Activated naive CD8-positive, alpha-beta T cell treated with anti-CD3 and anti-CD28 coated beads for 36 hours (primary cell): ENCODE measurements at regions not wholly inside any gene's neighbourhood (a gene's known extent, or its start where the extent isn't known, plus 50 kb on each side); places are given as distances from the start of the nearest gene placed in this dataset.
"Not testable (repeated sequence)": the region's sequence is repeated elsewhere in the genome, so short reads cannot be mapped to it uniquely, and the experiment has no call there.

Source experiments
- DNase-seq: peaks from one replicate; pipeline ENCODE4 v3.0.0; 2021
- H3K27ac Mint-ChIP-seq: one replicate; pipeline ENCODE4 v1.8.0; 2022; ENCODE audit warnings: mild to moderate bottlenecking, moderate library complexity, mixed read lengths
- H3K27me3 Mint-ChIP-seq: one replicate; pipeline ENCODE4 v1.8.0; 2022; ENCODE audit warnings: mild to moderate bottlenecking, mixed read lengths
- H3K36me3 Mint-ChIP-seq: one replicate; pipeline ENCODE4 v1.8.0; 2021; ENCODE audit warnings: mild to moderate bottlenecking, mixed read lengths
- H3K4me1 Mint-ChIP-seq: one replicate; pipeline ENCODE4 v1.8.0; 2021; ENCODE audit warnings: mixed read lengths
- H3K4me3 Mint-ChIP-seq: one replicate; pipeline ENCODE4 v1.8.0; 2022; ENCODE audit warnings: mild to moderate bottlenecking, moderate library complexity, mixed read lengths
- H3K9me3 Mint-ChIP-seq: one replicate; pipeline ENCODE4 v1.8.0; 2022; ENCODE audit warnings: mixed read lengths

GRCh38 chr15:98280284-98280975, 319.9 kb downstream of the ARRDC4 start:
- peaks cover 21% of the 10 kb centered on the region for H3K27me3 Mint-ChIP-seq

GRCh38 chr15:98281130-98281529, 320.6 kb downstream of the ARRDC4 start:
- Mint-ChIP-seq H3K9me3 (no peaks in the 10 kb centered on the region), H3K27ac (no peak overlapping the region), H3K36me3 (no peaks in the 10 kb centered on the region), H3K4me1 (peaks cover 2% of the 10 kb centered on the region), H3K27me3 (peaks cover 28% of the 10 kb centered on the region), H3K4me3 (no peak overlapping the region)
- no peak for DNase-seq

More at GRCh38 chr15:98280284-98280975, 319.9 kb downstream of the ARRDC4 start:
- H3K36me3 Mint-ChIP-seq, result no peaks in the 10 kb centered on the region
- peaks cover 2% of the 10 kb centered on the region for H3K4me1 Mint-ChIP-seq
- no peaks in the 10 kb centered on the region for H3K9me3 Mint-ChIP-seq
- no peak for DNase-seq
- H3K4me3 Mint-ChIP-seq, result no peak overlapping the region
- H3K27ac Mint-ChIP-seq, result no peak overlapping the region

GRCh38 chr15:98282656-98283332, 322.3 kb downstream of the ARRDC4 start:
- no peaks in the 10 kb centered on the region for H3K36me3 Mint-ChIP-seq
- H3K27me3 Mint-ChIP-seq, result peaks cover 41% of the 10 kb centered on the region
- no peaks in the 10 kb centered on the region for H3K9me3 Mint-ChIP-seq
- H3K27ac Mint-ChIP-seq, result no peak overlapping the region
- H3K4me1 Mint-ChIP-seq, result peaks cover 2% of the 10 kb centered on the region
- DNase-seq, result no peak
- H3K4me3 Mint-ChIP-seq, result no peak overlapping the region

GRCh38 chr15:98286200-98286599, 325.7 kb downstream of the ARRDC4 start:
- Mint-ChIP-seq H3K27ac (no peak overlapping the region), H3K36me3 (no peaks in the 10 kb centered on the region), H3K4me3 (no peak overlapping the region), H3K27me3 (peaks cover 53% of the 10 kb centered on the region), H3K4me1 (no peaks in the 10 kb centered on the region), H3K9me3 (no peaks in the 10 kb centered on the region)
- no peak for DNase-seq

- no peak for DNase-seq
- no peak overlapping the region for H3K4me3 Mint-ChIP-seq
- H3K4me1 Mint-ChIP-seq, result no peaks in the 10 kb centered on the region
- peaks cover 59% of the 10 kb centered on the region for H3K27me3 Mint-ChIP-seq
- no peaks in the 10 kb centered on the region for H3K9me3 Mint-ChIP-seq
- no peaks in the 10 kb centered on the region for H3K36me3 Mint-ChIP-seq
- no peak overlapping the region for H3K27ac Mint-ChIP-seq
Measured at GRCh38 chr15:98286831-98287230, 326.3 kb downstream of the ARRDC4 start.

GRCh38 chr15:98288091-98288590, 327.6 kb downstream of the ARRDC4 start:
- H3K27ac Mint-ChIP-seq, result no peak overlapping the region
- no peak overlapping the region for H3K4me3 Mint-ChIP-seq
- no peaks in the 10 kb centered on the region for H3K36me3 Mint-ChIP-seq
- DNase-seq, result no peak
- H3K27me3 Mint-ChIP-seq, result peaks cover 67% of the 10 kb centered on the region
- H3K4me1 Mint-ChIP-seq, result no peaks in the 10 kb centered on the region
- no peaks in the 10 kb centered on the region for H3K9me3 Mint-ChIP-seq

- H3K27ac Mint-ChIP-seq, result no peak overlapping the region
- H3K9me3 Mint-ChIP-seq, result no peaks in the 10 kb centered on the region
- no peaks in the 10 kb centered on the region for H3K4me1 Mint-ChIP-seq
- H3K4me3 Mint-ChIP-seq, result no peak overlapping the region
- H3K36me3 Mint-ChIP-seq, result no peaks in the 10 kb centered on the region
- H3K27me3 Mint-ChIP-seq, result peaks cover 73% of the 10 kb centered on the region
- DNase-seq, result no peak
Measured at GRCh38 chr15:98289747-98290146, 329.2 kb downstream of the ARRDC4 start.

- Mint-ChIP-seq H3K36me3 (no peaks in the 10 kb centered on the region), H3K9me3 (no peaks in the 10 kb centered on the region), H3K4me1 (no peaks in the 10 kb centered on the region), H3K4me3 (no peak overlapping the region), H3K27ac (no peak overlapping the region), H3K27me3 (peaks cover 54% of the 10 kb centered on the region)
- peak; percentile 41 for DNase-seq
Measured at GRCh38 chr15:98292442-98293240, 332.1 kb downstream of the ARRDC4 start.

GRCh38 chr15:98294126-98294525, 333.6 kb downstream of the ARRDC4 start:
- H3K4me3 Mint-ChIP-seq, result no peak overlapping the region
- no peaks in the 10 kb centered on the region for H3K9me3 Mint-ChIP-seq
- peaks cover 51% of the 10 kb centered on the region for H3K27me3 Mint-ChIP-seq
- H3K36me3 Mint-ChIP-seq, result no peaks in the 10 kb centered on the region
- no peak for DNase-seq
- H3K4me1 Mint-ChIP-seq, result no peaks in the 10 kb centered on the region
- H3K27ac Mint-ChIP-seq, result no peak overlapping the region

GRCh38 chr15:98295101-98295759, 334.7 kb downstream of the ARRDC4 start:
- not testable (repeated sequence) for H3K9me3 Mint-ChIP-seq, H3K4me1 Mint-ChIP-seq, DNase-seq, H3K4me3 Mint-ChIP-seq, H3K36me3 Mint-ChIP-seq, H3K27ac Mint-ChIP-seq
- H3K27me3 Mint-ChIP-seq, result peaks cover 50% of the 10 kb centered on the region

GRCh38 chr15:98296653-98297052, 336.1 kb downstream of the ARRDC4 start:
- Mint-ChIP-seq H3K36me3 (no peaks in the 10 kb centered on the region), H3K27me3 (peaks cover 47% of the 10 kb centered on the region), H3K9me3 (no peaks in the 10 kb centered on the region), H3K4me1 (no peaks in the 10 kb centered on the region), H3K27ac (no peak overlapping the region), H3K4me3 (no peak overlapping the region)
- no peak for DNase-seq

- Mint-ChIP-seq H3K9me3 (peaks cover 3% of the 10 kb centered on the region), H3K4me1 (no peaks in the 10 kb centered on the region), H3K36me3 (no peaks in the 10 kb centered on the region), H3K27me3 (peaks cover 50% of the 10 kb centered on the region), H3K4me3 (no peak overlapping the region), H3K27ac (no peak overlapping the region)
- no peak for DNase-seq
Measured at GRCh38 chr15:98304371-98304770, 343.9 kb downstream of the ARRDC4 start.

GRCh38 chr15:98308117-98308516, 340.2 kb upstream of the IGF1R start:
- Mint-ChIP-seq H3K27me3 (peaks cover 46% of the 10 kb centered on the region), H3K4me1 (no peaks in the 10 kb centered on the region), H3K9me3 (peaks cover 3% of the 10 kb centered on the region), H3K36me3 (no peaks in the 10 kb centered on the region), H3K4me3 (no peak overlapping the region), H3K27ac (no peak overlapping the region)
- no peak for DNase-seq

GRCh38 chr15:98311566-98312188, 336.7 kb upstream of the IGF1R start:
- Mint-ChIP-seq H3K9me3 (no peaks in the 10 kb centered on the region), H3K4me1 (no peaks in the 10 kb centered on the region), H3K4me3 (no peak overlapping the region), H3K27ac (no peak overlapping the region), H3K27me3 (peaks cover 40% of the 10 kb centered on the region), H3K36me3 (no peaks in the 10 kb centered on the region)
- DNase-seq, result peak; percentile 52
